ENCODE measurements at regions not wholly inside any gene's neighbourhood (a gene's known extent, or its start where the extent isn't known, plus 50 kb on each side); places are given as distances from the start of the nearest gene placed in this dataset.

- TF ChIP-seq, protein P1, sequence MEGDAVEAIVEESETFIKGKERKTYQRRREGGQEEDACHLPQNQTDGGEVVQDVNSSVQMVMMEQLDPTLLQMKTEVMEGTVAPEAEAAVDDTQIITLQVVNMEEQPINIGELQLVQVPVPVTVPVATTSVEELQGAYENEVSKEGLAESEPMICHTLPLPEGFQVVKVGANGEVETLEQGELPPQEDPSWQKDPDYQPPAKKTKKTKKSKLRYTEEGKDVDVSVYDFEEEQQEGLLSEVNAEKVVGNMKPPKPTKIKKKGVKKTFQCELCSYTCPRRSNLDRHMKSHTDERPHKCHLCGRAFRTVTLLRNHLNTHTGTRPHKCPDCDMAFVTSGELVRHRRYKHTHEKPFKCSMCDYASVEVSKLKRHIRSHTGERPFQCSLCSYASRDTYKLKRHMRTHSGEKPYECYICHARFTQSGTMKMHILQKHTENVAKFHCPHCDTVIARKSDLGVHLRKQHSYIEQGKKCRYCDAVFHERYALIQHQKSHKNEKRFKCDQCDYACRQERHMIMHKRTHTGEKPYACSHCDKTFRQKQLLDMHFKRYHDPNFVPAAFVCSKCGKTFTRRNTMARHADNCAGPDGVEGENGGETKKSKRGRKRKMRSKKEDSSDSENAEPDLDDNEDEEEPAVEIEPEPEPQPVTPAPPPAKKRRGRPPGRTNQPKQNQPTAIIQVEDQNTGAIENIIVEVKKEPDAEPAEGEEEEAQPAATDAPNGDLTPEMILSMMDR (IDR thresholded peaks at IDR 0.05 in 2 of 3, conservative IDR thresholded peaks at IDR 0.05 in 1 of 3; ENCODE audit: insufficient read depth in 2 of 3, low read depth in 1 of 3, low read length in 3 of 3), result no peak
- TF ChIP-seq TSHZ1 (CRISPR knock-in tag; IDR thresholded peaks at IDR 0.05) (no peak), POU5F1 (IDR thresholded peaks at IDR 0.05; ENCODE audit: borderline replicate concordance, low read depth, low read length, partially characterized antibody) (no peak)
These were observed 166.6 kb upstream of the PDE3A start for GRCh38 chr12:20201733-20202132.

Measured in K562 (cell line).